ENCODE measurements at regions not wholly inside any gene's neighbourhood (a gene's known extent, or its start where the extent isn't known, plus 50 kb on each side); places are given as distances from the start of the nearest gene placed in this dataset.

GRCh38 chr16:5315914-5316313 lies 218.3 kb upstream of the EEF2KMT start:
- WGBS, 2 donors: 79 to 88% methylated on average over 5 of the region's 5 CpGs
- no peak for TF ChIP-seq CTCF (IDR thresholded peaks at IDR 0.05; ENCODE audit: control extremely low read depth, extremely low read depth)

GRCh38 chr16:5314377-5314776 lies 216.8 kb upstream of the EEF2KMT start:
- H3K9me3 ChIP-seq (ENCODE audit: control insufficient read depth in 4 of 4, insufficient read depth in 3 of 4, low read length in 3 of 4): peaks cover 0 to 12% (median 0%) of the 10 kb centered on the region in 4 donors
- H3K27ac ChIP-seq (ENCODE audit: low read depth in 1 of 2, low read length in 1 of 2): no peak overlapping the region
- H3K27me3 ChIP-seq (ENCODE audit: control insufficient read depth in 3 of 3, insufficient read depth in 3 of 3, low read length in 2 of 3): no peaks in the 10 kb centered on the region
- H3K9ac ChIP-seq (ENCODE audit: insufficient read depth in 1 of 2, low read length in 2 of 2): no peak overlapping the region
- WGBS, 2 donors: 80 to 96% methylated on average over 4 of the region's 4 CpGs
- TF ChIP-seq CTCF (IDR thresholded peaks at IDR 0.05; ENCODE audit: control extremely low read depth, extremely low read depth): no peak
- no peaks in the 10 kb centered on the region for H3K36me3 ChIP-seq (ENCODE audit: control insufficient read depth in 4 of 4, insufficient read depth in 4 of 4, low read length in 4 of 4)
- DNase-seq (no peak), ATAC-seq (ENCODE audit: insufficient read depth, low FRiP score) (no peak)
- no peak overlapping the region for H3K4me3 ChIP-seq
- H3K4me1 ChIP-seq (ENCODE audit: control insufficient read depth in 5 of 5, insufficient read depth in 5 of 5, low read length in 5 of 5): no peaks in the 10 kb centered on the region

More at GRCh38 chr16:5315914-5316313, 218.3 kb upstream of the EEF2KMT start:
- Histone ChIP-seq H3K27me3 (ENCODE audit: control insufficient read depth in 3 of 3, insufficient read depth in 3 of 3, low read length in 2 of 3) (no peaks in the 10 kb centered on the region), H3K27ac (ENCODE audit: low read depth in 1 of 2, low read length in 1 of 2) (no peak overlapping the region), H3K4me1 (ENCODE audit: control insufficient read depth in 5 of 5, insufficient read depth in 5 of 5, low read length in 5 of 5) (no peaks in the 10 kb centered on the region), H3K4me3 (no peak overlapping the region), H3K9me3 (ENCODE audit: control insufficient read depth in 4 of 4, insufficient read depth in 3 of 4, low read length in 3 of 4) (peaks cover 0 to 17% (median 1%) of the 10 kb centered on the region in 4 donors), H3K9ac (ENCODE audit: insufficient read depth in 1 of 2, low read length in 2 of 2) (no peak overlapping the region), H3K36me3 (ENCODE audit: control insufficient read depth in 4 of 4, insufficient read depth in 4 of 4, low read length in 4 of 4) (no peaks in the 10 kb centered on the region)
- ATAC-seq (ENCODE audit: insufficient read depth, low FRiP score): no peak
- DNase-seq: no peak

- DNase-seq (no peak), ATAC-seq (ENCODE audit: insufficient read depth, low FRiP score) (no peak)
- Histone ChIP-seq H3K9me3 (ENCODE audit: control insufficient read depth in 4 of 4, insufficient read depth in 3 of 4, low read length in 3 of 4) (peaks cover 0 to 2% (median 0%) of the 10 kb centered on the region in 4 donors), H3K27ac (ENCODE audit: low read depth in 1 of 2, low read length in 1 of 2) (no peak overlapping the region), H3K4me1 (ENCODE audit: control insufficient read depth in 5 of 5, insufficient read depth in 5 of 5, low read length in 5 of 5) (no peaks in the 10 kb centered on the region), H3K27me3 (ENCODE audit: control insufficient read depth in 3 of 3, insufficient read depth in 3 of 3, low read length in 2 of 3) (no peaks in the 10 kb centered on the region), H3K4me3 (no peak overlapping the region), H3K36me3 (ENCODE audit: control insufficient read depth in 4 of 4, insufficient read depth in 4 of 4, low read length in 4 of 4) (no peaks in the 10 kb centered on the region), H3K9ac (ENCODE audit: insufficient read depth in 1 of 2, low read length in 2 of 2) (no peak overlapping the region)
- WGBS, 2 donors: 62 to 84% methylated on average over 4 of the region's 4 CpGs
- no peak for TF ChIP-seq CTCF (IDR thresholded peaks at IDR 0.05; ENCODE audit: control extremely low read depth, extremely low read depth)
These were observed 212.5 kb upstream of the EEF2KMT start for GRCh38 chr16:5309946-5310611.

GRCh38 chr16:5305023-5305422 lies 207.4 kb upstream of the EEF2KMT start:
- WGBS, 2 donors: 71 to 83% methylated on average over 4 of the region's 4 CpGs
- TF ChIP-seq CTCF (IDR thresholded peaks at IDR 0.05; ENCODE audit: control extremely low read depth, extremely low read depth): no peak
- Histone ChIP-seq H3K36me3 (ENCODE audit: control insufficient read depth in 4 of 4, insufficient read depth in 4 of 4, low read length in 4 of 4) (no peaks in the 10 kb centered on the region), H3K4me3 (no peak overlapping the region), H3K27ac (ENCODE audit: low read depth in 1 of 2, low read length in 1 of 2) (no peak overlapping the region), H3K9me3 (ENCODE audit: control insufficient read depth in 4 of 4, insufficient read depth in 3 of 4, low read length in 3 of 4) (peaks cover 0 to 8% (median 3%) of the 10 kb centered on the region in 4 donors), H3K9ac (ENCODE audit: insufficient read depth in 1 of 2, low read length in 2 of 2) (no peak overlapping the region), H3K4me1 (ENCODE audit: control insufficient read depth in 5 of 5, insufficient read depth in 5 of 5, low read length in 5 of 5) (no peaks in the 10 kb centered on the region), H3K27me3 (ENCODE audit: control insufficient read depth in 3 of 3, insufficient read depth in 3 of 3, low read length in 2 of 3) (no peaks in the 10 kb centered on the region)
- DNase-seq (peak; percentile 13 to 68 (median 13)), ATAC-seq (ENCODE audit: insufficient read depth, low FRiP score) (no peak)

All from lung (tissue), 11 donors.